Pancreas (tissue), 10 donors: ENCODE measurements at regions not wholly inside any gene's neighbourhood (a gene's known extent, or its start where the extent isn't known, plus 50 kb on each side); places are given as distances from the start of the nearest gene placed in this dataset.

Source experiments
- ATAC-seq, 4 donors: fragments of 200-7000 bp; cut with Tn5 transposase; one replicate each; pipeline versions ENCODE4 v1.8.0 to v1.9.1; 2020; ENCODE audit warnings: mild to moderate bottlenecking in 4 of 4, moderate library complexity in 4 of 4
- DNase-seq, 6 donors: peaks; one replicate each; pipeline ENCODE4 v3.0.0-alpha.2; 2020
- FAIRE-seq: peaks from 2 replicates; lab custom pipeline; 2012; peaks lifted over from hg19 to GRCh38; lab: Jason Lieb, UNC
- H3K27ac ChIP-seq, 4 donors: fragments of 200-600 bp; sonication (generic); 1 replicate in 3 of 4; 2 replicates in 1 of 4; pipeline versions ENCODE4 v1.5.0 to v1.8.0; 2020
- H3K27me3 ChIP-seq, 4 donors: fragments of 200-600 bp; one replicate each; pipeline ENCODE4 v1.8.0; 2021
- H3K36me3 ChIP-seq, 3 donors: fragments of 200-600 bp; sonication (generic) in 1 of 3; one replicate each; pipeline versions ENCODE4 v1.5.0 to v1.8.0; 2020 to 2021
- H3K4me1 ChIP-seq, 3 donors: fragments of 200-600 bp; one replicate each; pipeline ENCODE4 v1.8.0; 2021
- H3K4me3 ChIP-seq, 4 donors: fragments of 200-600 bp; sonication (generic) in 2 of 4; one replicate each; pipeline versions ENCODE4 v1.5.0 to v1.8.0; 2020 to 2021
- H3K9me3 ChIP-seq, 4 donors: fragments of 200-600 bp; one replicate each; pipeline ENCODE4 v1.8.0; 2021
- WGBS, 2 donors: extraction: QIAGEN DNeasy Blood & Tissue Kit; methylation state at CpG; one replicate each; pipeline ENCODE4 v1.1.7; 2013; 5-methylcytosine and 5-hydroxymethylcytosine counted together
- intact Hi-C, 3 donors: fragments of 100-400 bp; cut with DNase I; formaldehyde crosslinking; loops; one replicate each; pipeline versions ENCODE4 v1.11.1 to v1.14.2; 2022
- TF ChIP-seq, protein P1 (sequence below), 4 donors: fragments of 200-600 bp; sonication (generic) in 3 of 4; IDR thresholded peaks; one replicate each; pipeline versions ENCODE4 v1.5.0 to v1.8.0; 2021; ENCODE audit warnings: antibody characterized with exemption in 4 of 4
- donor health status: healthy with polysubstance abuse.
- donor health status: DM: no; HTN: no; CAD: no; lungs with moderate emphysema.
- donor health status: DM: no; HTN: no; CAD: no.
- donor health status: control.
- donor health status: control.
- donor health status: Bipolar disorder and iron deficiency.
- donor health status: DM: yes; HTN: yes; CAD: no.
- donor health status: DM: no; HTN: no; CAD: no.
- donor health status: DM: no; HTN: no; CAD: no.
- donor health status: DM: yes; HTN: yes; CAD: no.

GRCh38 chr11:112497826-112498225 is 237.2 kb upstream of the PLET1 start:
- DNase-seq, result no peak
- WGBS, 2 donors, result 73 to 79% methylated on average over 1 of the region's 1 CpG
- peaks cover 0 to 6% (median 0%) of the 10 kb centered on the region in 4 donors for H3K27me3 ChIP-seq
- no peak for ATAC-seq
- intact Hi-C loops, result no loop called here
- no peaks in the 10 kb centered on the region for H3K4me1 ChIP-seq
- H3K36me3 ChIP-seq, result no peaks in the 10 kb centered on the region
- H3K27ac ChIP-seq, result no peak overlapping the region
- no peak for FAIRE-seq
- H3K4me3 ChIP-seq, result no peak overlapping the region
- TF ChIP-seq, protein P1, sequence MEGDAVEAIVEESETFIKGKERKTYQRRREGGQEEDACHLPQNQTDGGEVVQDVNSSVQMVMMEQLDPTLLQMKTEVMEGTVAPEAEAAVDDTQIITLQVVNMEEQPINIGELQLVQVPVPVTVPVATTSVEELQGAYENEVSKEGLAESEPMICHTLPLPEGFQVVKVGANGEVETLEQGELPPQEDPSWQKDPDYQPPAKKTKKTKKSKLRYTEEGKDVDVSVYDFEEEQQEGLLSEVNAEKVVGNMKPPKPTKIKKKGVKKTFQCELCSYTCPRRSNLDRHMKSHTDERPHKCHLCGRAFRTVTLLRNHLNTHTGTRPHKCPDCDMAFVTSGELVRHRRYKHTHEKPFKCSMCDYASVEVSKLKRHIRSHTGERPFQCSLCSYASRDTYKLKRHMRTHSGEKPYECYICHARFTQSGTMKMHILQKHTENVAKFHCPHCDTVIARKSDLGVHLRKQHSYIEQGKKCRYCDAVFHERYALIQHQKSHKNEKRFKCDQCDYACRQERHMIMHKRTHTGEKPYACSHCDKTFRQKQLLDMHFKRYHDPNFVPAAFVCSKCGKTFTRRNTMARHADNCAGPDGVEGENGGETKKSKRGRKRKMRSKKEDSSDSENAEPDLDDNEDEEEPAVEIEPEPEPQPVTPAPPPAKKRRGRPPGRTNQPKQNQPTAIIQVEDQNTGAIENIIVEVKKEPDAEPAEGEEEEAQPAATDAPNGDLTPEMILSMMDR (IDR thresholded peaks at IDR 0.05), result no peak
- no peaks in the 10 kb centered on the region for H3K9me3 ChIP-seq

DNA sequence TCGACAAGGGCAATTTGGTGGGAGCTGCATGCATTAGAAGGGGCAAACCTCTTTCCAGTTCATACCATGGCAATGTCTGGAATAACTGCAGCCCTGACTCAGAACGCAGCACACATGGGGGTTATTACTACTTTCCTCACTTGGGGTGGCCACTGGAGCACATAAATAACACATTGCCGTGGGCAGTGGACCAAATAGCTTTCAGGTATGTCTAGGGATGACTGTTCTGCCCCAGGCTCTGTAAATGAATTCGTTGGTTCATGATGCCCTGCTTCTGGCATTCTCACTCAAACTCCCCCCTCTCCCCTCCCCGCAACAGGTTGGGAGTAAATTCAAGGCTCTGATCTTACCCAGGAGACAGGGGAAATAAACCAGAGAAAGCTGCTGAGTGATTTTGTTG is 238.0 kb upstream of the PLET1 start:
- Histone ChIP-seq H3K4me3 (no peak overlapping the region), H3K4me1 (no peaks in the 10 kb centered on the region), H3K27me3 (peaks cover 0 to 6% (median 0%) of the 10 kb centered on the region in 4 donors), H3K9me3 (no peaks in the 10 kb centered on the region), H3K27ac (no peak overlapping the region), H3K36me3 (no peaks in the 10 kb centered on the region)
- TF ChIP-seq, protein P1 (IDR thresholded peaks at IDR 0.05), result no peak
- DNase-seq (no peak), ATAC-seq (no peak), FAIRE-seq (no peak)
- intact Hi-C loops, result no loop called here
- 56 to 69% methylated on average over 5 of the region's 5 CpGs for WGBS, 2 donors

DNA sequence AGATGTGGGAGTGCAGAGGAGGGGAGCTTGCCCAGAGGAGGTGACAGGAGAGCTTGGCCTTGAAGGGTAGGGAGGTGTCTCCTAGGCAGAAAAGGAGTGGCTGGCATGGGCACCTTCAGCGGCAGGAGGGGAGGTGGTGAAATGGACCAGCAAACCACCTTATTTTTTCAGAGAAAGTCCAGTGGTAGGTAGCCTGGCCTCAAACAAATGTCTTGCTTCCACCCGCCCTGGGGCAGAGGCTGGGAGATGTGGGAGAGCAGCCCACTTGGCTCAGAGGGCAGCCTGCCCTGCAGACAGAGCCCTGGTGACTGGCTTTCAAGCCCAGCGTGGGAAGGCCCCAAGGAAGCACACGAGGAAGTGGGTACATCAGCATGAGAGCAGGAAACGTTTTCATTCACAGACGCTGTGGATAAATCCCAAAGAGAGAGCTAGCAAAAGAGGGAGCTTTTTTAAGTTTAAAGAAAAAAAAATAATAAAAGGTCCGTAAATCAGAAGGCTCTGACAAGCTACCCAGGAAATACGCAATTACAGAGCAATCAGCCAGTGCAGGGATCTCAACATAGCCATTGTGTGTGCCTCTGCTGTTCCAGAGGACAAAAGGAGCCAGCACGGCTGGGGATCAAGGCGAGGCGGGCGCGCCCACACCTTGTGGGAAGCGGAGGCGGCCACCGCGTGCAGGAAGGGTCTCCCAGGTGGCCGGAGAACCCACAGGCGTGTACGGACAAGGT is 238.7 kb upstream of the PLET1 start:
- no peaks in the 10 kb centered on the region for H3K9me3 ChIP-seq
- FAIRE-seq (no peak), DNase-seq (no peak), ATAC-seq (no peak)
- no peak overlapping the region for H3K27ac ChIP-seq
- no peaks in the 10 kb centered on the region for H3K36me3 ChIP-seq
- peaks cover 0 to 6% (median 0%) of the 10 kb centered on the region in 4 donors for H3K27me3 ChIP-seq
- intact Hi-C loops, result no loop called here
- WGBS, 2 donors, result 54 to 57% methylated on average over 20 of the region's 20 CpGs
- H3K4me1 ChIP-seq, result no peaks in the 10 kb centered on the region
- H3K4me3 ChIP-seq, result no peak overlapping the region
- TF ChIP-seq, protein P1 (IDR thresholded peaks at IDR 0.05), result no peak

DNA sequence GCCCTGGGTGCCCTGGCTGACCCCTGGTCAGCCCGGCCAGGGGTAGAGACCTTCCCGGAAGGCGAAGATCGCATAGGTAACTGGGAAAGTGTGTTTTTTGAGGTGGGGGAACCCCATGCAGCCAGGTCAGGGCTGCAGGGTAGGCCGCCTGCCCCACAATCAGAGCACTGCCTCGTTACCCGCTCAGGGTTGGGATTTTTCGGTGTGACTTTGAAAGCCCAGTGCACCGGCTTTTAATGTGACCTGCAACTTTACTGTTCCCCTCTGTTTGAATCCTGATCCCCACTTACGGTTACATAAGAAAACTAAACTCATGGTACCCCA is 239.2 kb upstream of the PLET1 start:
- H3K4me3 ChIP-seq, result no peak overlapping the region
- FAIRE-seq, result no peak
- H3K27me3 ChIP-seq, result peaks cover 0 to 6% (median 0%) of the 10 kb centered on the region in 4 donors
- intact Hi-C loops, result no loop called here
- ATAC-seq, result no peak
- TF ChIP-seq, protein P1 (IDR thresholded peaks at IDR 0.05), result no peak
- no peak overlapping the region for H3K27ac ChIP-seq
- no peaks in the 10 kb centered on the region for H3K9me3 ChIP-seq
- DNase-seq, result no peak
- no peaks in the 10 kb centered on the region for H3K36me3 ChIP-seq
- no peaks in the 10 kb centered on the region for H3K4me1 ChIP-seq
- 74 to 90% methylated on average over 10 of the region's 10 CpGs for WGBS, 2 donors

GRCh38 chr11:112503410-112503809 is 242.8 kb upstream of the PLET1 start:
- DNase-seq (no peak), FAIRE-seq (no peak), ATAC-seq (no peak)
- H3K9me3 ChIP-seq, result no peaks in the 10 kb centered on the region
- H3K4me1 ChIP-seq, result no peaks in the 10 kb centered on the region
- TF ChIP-seq, protein P1 (IDR thresholded peaks at IDR 0.05), result no peak
- no peak overlapping the region for H3K4me3 ChIP-seq
- H3K27me3 ChIP-seq, result peaks cover 0 to 6% (median 0%) of the 10 kb centered on the region in 4 donors
- H3K36me3 ChIP-seq, result no peaks in the 10 kb centered on the region
- no peak overlapping the region for H3K27ac ChIP-seq
- 57 to 63% methylated on average over 5 of the region's 5 CpGs for WGBS, 2 donors
- intact Hi-C loops, result no loop called here
